BLaER1 (cell line): ENCODE measurements at regions not wholly inside any gene's neighbourhood (a gene's known extent, or its start where the extent isn't known, plus 50 kb on each side); places are given as distances from the start of the nearest gene placed in this dataset.
"Not testable (repeated sequence)": the region's sequence is repeated elsewhere in the genome, so short reads cannot be mapped to it uniquely, and the experiment has no call there.

Experiments used
- H3K27ac ChIP-seq: shearing (Covaris generic); formaldehyde crosslinking; 2 replicates; pipeline ENCODE4 v1.8.1; 2022
- H3K27me3 ChIP-seq: shearing (Covaris generic); formaldehyde crosslinking; 2 replicates; pipeline ENCODE4 v1.8.1; 2022
- H3K36me3 ChIP-seq: shearing (Covaris generic); formaldehyde crosslinking; 2 replicates; pipeline ENCODE4 v1.8.1; 2022
- H3K4me1 ChIP-seq: shearing (Covaris generic); formaldehyde crosslinking; 2 replicates; pipeline ENCODE4 v1.8.1; 2022
- H3K4me2 ChIP-seq: shearing (Covaris generic); formaldehyde crosslinking; 2 replicates; pipeline ENCODE4 v1.8.1; 2022
- H3K4me3 ChIP-seq: shearing (Covaris generic); formaldehyde crosslinking; 2 replicates; pipeline ENCODE4 v1.8.1; 2022
- H3K9ac ChIP-seq: shearing (Covaris generic); formaldehyde crosslinking; 2 replicates; pipeline ENCODE4 v1.8.1; 2022
- H3K9me3 ChIP-seq: shearing (Covaris generic); formaldehyde crosslinking; 2 replicates; pipeline ENCODE4 v1.8.1; 2022
- H4K20me1 ChIP-seq: shearing (Covaris generic); formaldehyde crosslinking; 2 replicates; pipeline ENCODE4 v1.8.1; 2022
- Cebpa-rat ChIP-seq: shearing (Covaris generic); IDR thresholded peaks from 2 replicates; pipeline ENCODE4 v1.8.1; 2022

GRCh38 chr4:167955006-167955405 is 137.3 kb upstream of the ANXA10 start:
- no peak for TF ChIP-seq Cebpa-rat
- Histone ChIP-seq H3K4me1 (no peaks in the 10 kb centered on the region), H3K27me3 (no peaks in the 10 kb centered on the region), H3K4me2 (no peak overlapping the region), H3K9me3 (peaks cover 22% of the 10 kb centered on the region), H3K36me3 (no peaks in the 10 kb centered on the region), H3K9ac (no peak overlapping the region), H3K27ac (no peak overlapping the region), H4K20me1 (no peaks in the 10 kb centered on the region), H3K4me3 (no peak overlapping the region)

- Histone ChIP-seq H3K4me2 (no peak overlapping the region), H3K9ac (no peak overlapping the region), H3K27me3 (no peaks in the 10 kb centered on the region), H3K36me3 (no peaks in the 10 kb centered on the region), H3K4me1 (no peaks in the 10 kb centered on the region), H3K9me3 (peaks cover 22% of the 10 kb centered on the region), H4K20me1 (no peaks in the 10 kb centered on the region), H3K4me3 (no peak overlapping the region), H3K27ac (no peak overlapping the region)
- TF ChIP-seq Cebpa-rat: no peak
Observed at GRCh38 chr4:167956676-167957075, 135.7 kb upstream of the ANXA10 start.

GRCh38 chr4:167964766-167965373 is 127.5 kb upstream of the ANXA10 start:
- Histone ChIP-seq H3K27me3 (no peaks in the 10 kb centered on the region), H3K9ac (no peak overlapping the region), H3K9me3 (no peaks in the 10 kb centered on the region), H3K36me3 (no peaks in the 10 kb centered on the region), H3K4me3 (no peak overlapping the region), H3K4me1 (no peaks in the 10 kb centered on the region), H3K4me2 (no peak overlapping the region), H3K27ac (no peak overlapping the region), H4K20me1 (no peaks in the 10 kb centered on the region)
- TF ChIP-seq Cebpa-rat: no peak

GRCh38 chr4:167966143-167966542 is 126.2 kb upstream of the ANXA10 start:
- no peak overlapping the region for H3K4me3 ChIP-seq
- no peak overlapping the region for H3K27ac ChIP-seq
- no peaks in the 10 kb centered on the region for H3K9me3 ChIP-seq

GRCh38 chr4:167973513-167973912 is 118.8 kb upstream of the ANXA10 start:
- Histone ChIP-seq H3K9ac (no peak overlapping the region), H3K4me1 (no peaks in the 10 kb centered on the region), H4K20me1 (no peaks in the 10 kb centered on the region), H3K27me3 (no peaks in the 10 kb centered on the region), H3K27ac (no peak overlapping the region), H3K36me3 (no peaks in the 10 kb centered on the region), H3K4me3 (no peak overlapping the region), H3K4me2 (no peak overlapping the region), H3K9me3 (peaks cover 10% of the 10 kb centered on the region)
- TF ChIP-seq Cebpa-rat: no peak

More at GRCh38 chr4:167966143-167966542, 126.2 kb upstream of the ANXA10 start:
- Histone ChIP-seq H3K27me3 (no peaks in the 10 kb centered on the region), H3K9ac (no peak overlapping the region), H4K20me1 (no peaks in the 10 kb centered on the region), H3K36me3 (no peaks in the 10 kb centered on the region), H3K4me1 (no peaks in the 10 kb centered on the region), H3K4me2 (no peak overlapping the region)
- TF ChIP-seq Cebpa-rat: no peak

- no peak overlapping the region for H3K27ac ChIP-seq
- no peaks in the 10 kb centered on the region for H3K27me3 ChIP-seq
- no peak overlapping the region for H3K9ac ChIP-seq
- TF ChIP-seq Cebpa-rat: no peak
- H3K36me3 ChIP-seq: no peaks in the 10 kb centered on the region
- H3K9me3 ChIP-seq: no peaks in the 10 kb centered on the region
- no peak overlapping the region for H3K4me2 ChIP-seq
- no peaks in the 10 kb centered on the region; the same call in 1 of the 2 replicates for H4K20me1 ChIP-seq
- H3K4me3 ChIP-seq: no peak overlapping the region
- no peaks in the 10 kb centered on the region for H3K4me1 ChIP-seq
Observed at GRCh38 chr4:167985565-167985964, 106.8 kb upstream of the ANXA10 start.

- no peaks in the 10 kb centered on the region for H3K9me3 ChIP-seq
- H3K4me3 ChIP-seq: no peak overlapping the region
- no peak overlapping the region for H3K27ac ChIP-seq
- no peaks in the 10 kb centered on the region for H3K27me3 ChIP-seq
- no peaks in the 10 kb centered on the region; the same call in 1 of the 2 replicates for H4K20me1 ChIP-seq
- no peak overlapping the region for H3K9ac ChIP-seq
- no peaks in the 10 kb centered on the region for H3K4me1 ChIP-seq
- TF ChIP-seq Cebpa-rat: no peak
- H3K4me2 ChIP-seq: no peak overlapping the region
- no peaks in the 10 kb centered on the region for H3K36me3 ChIP-seq
Observed at GRCh38 chr4:167986044-167986443, 106.3 kb upstream of the ANXA10 start.

GRCh38 chr4:167987285-167987684 is 105.1 kb upstream of the ANXA10 start:
- H3K4me3 ChIP-seq: no peak overlapping the region
- no peak overlapping the region for H3K9ac ChIP-seq
- no peaks in the 10 kb centered on the region for H3K27me3 ChIP-seq
- no peak overlapping the region for H3K27ac ChIP-seq
- H3K4me1 ChIP-seq: no peaks in the 10 kb centered on the region
- no peaks in the 10 kb centered on the region; the same call in 1 of the 2 replicates for H4K20me1 ChIP-seq
- no peaks in the 10 kb centered on the region for H3K36me3 ChIP-seq
- no peak for TF ChIP-seq Cebpa-rat
- H3K4me2 ChIP-seq: no peak overlapping the region
- no peaks in the 10 kb centered on the region for H3K9me3 ChIP-seq

- no peak overlapping the region for H3K4me2 ChIP-seq
- H4K20me1 ChIP-seq: no peaks in the 10 kb centered on the region; the same call in 1 of the 2 replicates
- H3K4me1 ChIP-seq: no peaks in the 10 kb centered on the region
- no peak overlapping the region for H3K27ac ChIP-seq
- no peaks in the 10 kb centered on the region for H3K9me3 ChIP-seq
- H3K9ac ChIP-seq: no peak overlapping the region
- TF ChIP-seq Cebpa-rat: no peak
- no peak overlapping the region for H3K4me3 ChIP-seq
- no peaks in the 10 kb centered on the region for H3K27me3 ChIP-seq
- H3K36me3 ChIP-seq: no peaks in the 10 kb centered on the region
Observed at GRCh38 chr4:167989815-167990214, 102.5 kb upstream of the ANXA10 start.

- not testable (repeated sequence) for H3K4me3 ChIP-seq, H3K4me1 ChIP-seq, H4K20me1 ChIP-seq, H3K4me2 ChIP-seq, H3K9ac ChIP-seq, H3K27me3 ChIP-seq, H3K9me3 ChIP-seq, H3K27ac ChIP-seq, H3K36me3 ChIP-seq
Observed at GRCh38 chr4:168008112-168008511, 84.2 kb upstream of the ANXA10 start.
